Activated CD8-positive, alpha-beta T cell treated with anti-CD3 and anti-CD28 coated beads for 36 hours (primary cell): ENCODE measurements at regions not wholly inside any gene's neighbourhood (a gene's known extent, or its start where the extent isn't known, plus 50 kb on each side); places are given as distances from the start of the nearest gene placed in this dataset.
A peak's percentile ranks its signal among the peaks of the same experiment; 100 is the strongest.

ENCODE experiments used
- ATAC-seq: fragments of 200-7000 bp; cut with Tn5 transposase; one replicate; pipeline ENCODE4 v1.10.0; 2021; ENCODE audit warnings: mild to moderate bottlenecking, moderate library complexity
- CTCF ChIA-PET: fragments of 350-600 bp; sonication (Branson Sonifier 250); formaldehyde crosslinking; loops from one replicate; lab custom pipeline; 2021; ENCODE audit warnings: antibody characterized with exemption; lab: Charles Lee
- POLR2A ChIA-PET: fragments of 350-600 bp; sonication (Branson Sonifier 250); formaldehyde crosslinking; loops from one replicate; lab custom pipeline; 2021; ENCODE audit warnings: antibody characterized with exemption; lab: Charles Lee
- DNase-seq: peaks from one replicate; pipeline ENCODE4 v3.0.0-alpha.2; 2020
- H3K27ac Mint-ChIP-seq: one replicate; pipeline ENCODE4 v1.8.0; 2021; ENCODE audit warnings: mild to moderate bottlenecking, mixed read lengths
- H3K27me3 Mint-ChIP-seq: one replicate; pipeline ENCODE4 v1.8.0; 2021; ENCODE audit warnings: mixed read lengths
- H3K36me3 Mint-ChIP-seq: one replicate; pipeline ENCODE4 v1.8.0; 2021; ENCODE audit warnings: low read depth, mixed read lengths
- H3K4me1 Mint-ChIP-seq: one replicate; pipeline ENCODE4 v1.8.0; 2021; ENCODE audit warnings: low read depth, mixed read lengths
- H3K4me3 Mint-ChIP-seq: one replicate; pipeline ENCODE4 v1.8.0; 2021; ENCODE audit warnings: mild to moderate bottlenecking, moderate library complexity, mixed read lengths
- H3K9me3 Mint-ChIP-seq: one replicate; pipeline ENCODE4 v1.8.0; 2021; ENCODE audit warnings: mixed read lengths
- intact Hi-C: fragments of 100-400 bp; cut with micrococcal nuclease; formaldehyde crosslinking; loops from one replicate; pipeline ENCODE4 v1.10.0; 2022
- TF ChIP-seq, protein P1 (sequence below): fragments of 200-600 bp; IDR thresholded peaks from one replicate; pipeline ENCODE4 v1.8.0; 2022; ENCODE audit warnings: antibody characterized with exemption, mild to moderate bottlenecking

GRCh38 chr18:46295416-46295815, 191.2 kb downstream of the HAUS1 start:
- no peaks in the 10 kb centered on the region for H3K36me3 Mint-ChIP-seq
- ChIA-PET CTCF (no interaction called here), POLR2A (no interaction called here)
- DNase-seq (no peak), ATAC-seq (no peak)
- H3K9me3 Mint-ChIP-seq, result no peaks in the 10 kb centered on the region
- no peaks in the 10 kb centered on the region for H3K27me3 Mint-ChIP-seq
- TF ChIP-seq, protein P1, sequence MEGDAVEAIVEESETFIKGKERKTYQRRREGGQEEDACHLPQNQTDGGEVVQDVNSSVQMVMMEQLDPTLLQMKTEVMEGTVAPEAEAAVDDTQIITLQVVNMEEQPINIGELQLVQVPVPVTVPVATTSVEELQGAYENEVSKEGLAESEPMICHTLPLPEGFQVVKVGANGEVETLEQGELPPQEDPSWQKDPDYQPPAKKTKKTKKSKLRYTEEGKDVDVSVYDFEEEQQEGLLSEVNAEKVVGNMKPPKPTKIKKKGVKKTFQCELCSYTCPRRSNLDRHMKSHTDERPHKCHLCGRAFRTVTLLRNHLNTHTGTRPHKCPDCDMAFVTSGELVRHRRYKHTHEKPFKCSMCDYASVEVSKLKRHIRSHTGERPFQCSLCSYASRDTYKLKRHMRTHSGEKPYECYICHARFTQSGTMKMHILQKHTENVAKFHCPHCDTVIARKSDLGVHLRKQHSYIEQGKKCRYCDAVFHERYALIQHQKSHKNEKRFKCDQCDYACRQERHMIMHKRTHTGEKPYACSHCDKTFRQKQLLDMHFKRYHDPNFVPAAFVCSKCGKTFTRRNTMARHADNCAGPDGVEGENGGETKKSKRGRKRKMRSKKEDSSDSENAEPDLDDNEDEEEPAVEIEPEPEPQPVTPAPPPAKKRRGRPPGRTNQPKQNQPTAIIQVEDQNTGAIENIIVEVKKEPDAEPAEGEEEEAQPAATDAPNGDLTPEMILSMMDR, result no peak
- no peak overlapping the region for H3K4me3 Mint-ChIP-seq
- intact Hi-C loops, result no loop called here
- H3K27ac Mint-ChIP-seq, result no peak overlapping the region
- peaks cover 6% of the 10 kb centered on the region for H3K4me1 Mint-ChIP-seq

- ATAC-seq (no peak), DNase-seq (no peak)
- TF ChIP-seq, protein P1, result no peak
- H3K27me3 Mint-ChIP-seq, result no peaks in the 10 kb centered on the region
- peaks cover 6% of the 10 kb centered on the region for H3K4me1 Mint-ChIP-seq
- POLR2A ChIA-PET, result no interaction called here
- H3K9me3 Mint-ChIP-seq, result no peaks in the 10 kb centered on the region
- no peaks in the 10 kb centered on the region for H3K36me3 Mint-ChIP-seq
- CTCF ChIA-PET, result no interaction called here
- no peak overlapping the region for H3K4me3 Mint-ChIP-seq
- intact Hi-C loops, result no loop called here
- no peak overlapping the region for H3K27ac Mint-ChIP-seq
Measured at GRCh38 chr18:46296656-46297055, 192.5 kb downstream of the HAUS1 start.

GRCh38 chr18:46297124-46297523, 192.9 kb downstream of the HAUS1 start:
- Mint-ChIP-seq H3K9me3 (no peaks in the 10 kb centered on the region), H3K4me3 (no peak overlapping the region), H3K27ac (no peak overlapping the region), H3K27me3 (no peaks in the 10 kb centered on the region), H3K4me1 (peaks cover 6% of the 10 kb centered on the region), H3K36me3 (no peaks in the 10 kb centered on the region)
- DNase-seq, result no peak
- no peak for ATAC-seq
- ChIA-PET CTCF (interaction anchor here (2.5 kb wide), 1 partner anchor 17 kb away, joined by 11 read pairs; no protein-coding TSS in a partner anchor), POLR2A (no interaction called here)
- intact Hi-C loops, result no loop called here
- TF ChIP-seq, protein P1, result no peak

DNA sequence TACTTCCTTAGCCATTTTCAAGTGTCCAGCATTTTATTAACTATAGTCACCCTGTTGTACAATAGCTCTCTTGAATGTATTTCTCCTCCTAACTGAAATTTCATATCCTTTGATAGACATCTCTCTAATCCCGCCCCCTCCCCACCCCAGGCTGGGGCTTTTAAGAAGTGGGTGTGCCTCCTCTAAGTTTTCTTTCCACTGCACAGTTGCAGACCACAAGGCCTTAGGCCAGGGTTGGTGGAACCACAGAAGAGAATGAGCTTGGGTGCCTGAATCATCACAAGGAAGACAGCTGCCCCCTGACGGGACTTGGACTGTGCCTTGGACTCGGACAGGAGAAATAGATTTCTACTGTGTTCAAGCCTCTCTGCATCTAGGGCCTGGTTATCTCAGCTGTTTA, 193.4 kb downstream of the HAUS1 start:
- TF ChIP-seq, protein P1, result no peak
- Mint-ChIP-seq H3K4me1 (peaks cover 6% of the 10 kb centered on the region), H3K4me3 (no peak overlapping the region), H3K9me3 (no peaks in the 10 kb centered on the region), H3K36me3 (no peaks in the 10 kb centered on the region), H3K27me3 (peaks cover 3% of the 10 kb centered on the region), H3K27ac (no peak overlapping the region)
- ATAC-seq (peak; percentile 89), DNase-seq (peak; percentile 68)
- CTCF ChIA-PET, result interaction anchor here (1.7 to 2.5 kb wide), 2 partner anchors 17 to 124 kb away, joined by 6 to 11 read pairs; a partner anchor contains a TSS
- intact Hi-C loops, result no loop called here
- POLR2A ChIA-PET, result no interaction called here

GRCh38 chr18:46298511-46298910, 194.3 kb downstream of the HAUS1 start:
- DNase-seq (no peak), ATAC-seq (no peak)
- Mint-ChIP-seq H3K27ac (no peak overlapping the region), H3K4me1 (peaks cover 6% of the 10 kb centered on the region), H3K9me3 (no peaks in the 10 kb centered on the region), H3K27me3 (peaks cover 3% of the 10 kb centered on the region), H3K4me3 (no peak overlapping the region), H3K36me3 (no peaks in the 10 kb centered on the region)
- ChIA-PET POLR2A (no interaction called here), CTCF (interaction anchor here (1.7 to 2.5 kb wide), 2 partner anchors 18 to 125 kb away, joined by 6 to 11 read pairs; a partner anchor contains a TSS)
- intact Hi-C loops, result no loop called here
- TF ChIP-seq, protein P1, result no peak
